IMR-90 (cell line): ENCODE measurements at regions not wholly inside any gene's neighbourhood (a gene's known extent, or its start where the extent isn't known, plus 50 kb on each side); places are given as distances from the start of the nearest gene placed in this dataset.
"Not testable (repeated sequence)": the region's sequence is repeated elsewhere in the genome, so short reads cannot be mapped to it uniquely, and the experiment has no call there.

Experiments used
- ATAC-seq: fragments of 200-7000 bp; cut with Tn5 transposase; 2 replicates; pipeline ENCODE4 v1.9.1; 2020; ENCODE audit warnings: low read depth, mild to moderate bottlenecking, moderate library complexity
- BruUV-seq: library from RNA; stranded (reverse); fragments of 400-500 nt; replicated peaks from 2 replicates; lab custom pipeline; 2021; lab: Mats Ljungman, UMichigan
- CTCF ChIA-PET: fragments of 300-600 bp; formaldehyde crosslinking; extraction: SDS; loops from one replicate; lab custom pipeline; 2021; ENCODE audit warnings: antibody characterized with exemption; lab: Yijun Ruan, JAX
- POLR2A ChIA-PET: fragments of 300-600 bp; sonication (Branson Sonifier 250); formaldehyde crosslinking; loops from one replicate; lab custom pipeline; 2022; ENCODE audit warnings: antibody characterized with exemption; ENCODE audit not compliant: unreplicated experiment; lab: Charles Lee
- DNase-seq: peaks from one replicate; pipeline ENCODE4 v3.0.0; 2013
- H2AFZ ChIP-seq: replicated peaks from 2 replicates; pipeline ENCODE3; 2013; ENCODE audit warnings: low read length, mild to moderate bottlenecking; ENCODE audit not compliant: poor library complexity
- H2AK5ac ChIP-seq: 2 replicates; pipeline ENCODE4 v1.6.1; 2013; ENCODE audit warnings: low read depth, low read length, inconsistent platforms
- H2AK9ac ChIP-seq: replicated peaks from 2 replicates; pipeline ENCODE3; 2013; ENCODE audit warnings: mild to moderate bottlenecking, low read depth, low read length, moderate library complexity; ENCODE audit not compliant: poor library complexity
- H2BK120ac ChIP-seq: 2 replicates; pipeline ENCODE4 v1.6.1; 2013; ENCODE audit warnings: low read depth, low read length, inconsistent platforms
- H2BK15ac ChIP-seq: 3 replicates; pipeline ENCODE4 v1.6.1; 2013; ENCODE audit warnings: low read depth, low read length, inconsistent platforms
- H2BK20ac ChIP-seq: 2 replicates; pipeline ENCODE4 v1.6.1; 2013; ENCODE audit warnings: low read depth, mild to moderate bottlenecking, inconsistent platforms, low read length, moderate library complexity
- H2BK5ac ChIP-seq: 2 replicates; pipeline ENCODE4 v1.6.1; 2013; ENCODE audit warnings: mild to moderate bottlenecking, low read depth, low read length, inconsistent platforms; ENCODE audit not compliant: poor library complexity, severe bottlenecking
- H3K14ac ChIP-seq: replicated peaks from 2 replicates; pipeline ENCODE4 v1.6.1; 2013; ENCODE audit warnings: low read depth, low read length, inconsistent platforms
- H3K18ac ChIP-seq: 2 replicates; pipeline ENCODE4 v1.6.1; 2013; ENCODE audit warnings: low read depth, low read length, control low read depth
- H3K23ac ChIP-seq: 2 replicates; pipeline ENCODE4 v1.6.1; 2013; ENCODE audit warnings: low read depth, low read length, inconsistent platforms
- H3K27ac ChIP-seq: 2 replicates; pipeline ENCODE4 v1.5.1; 2013; ENCODE audit warnings: mild to moderate bottlenecking, control low read depth, low read length; ENCODE audit not compliant: insufficient read depth
- H3K27me3 ChIP-seq: 2 replicates; pipeline ENCODE4 v1.6.1; 2013; ENCODE audit warnings: low read length; ENCODE audit not compliant: control insufficient read depth, insufficient read depth
- H3K36me3 ChIP-seq: 2 replicates; pipeline ENCODE4 v1.6.1; 2013; ENCODE audit warnings: low read length, mixed read lengths; ENCODE audit not compliant: control insufficient read depth, insufficient read depth
- H3K4ac ChIP-seq: 2 replicates; pipeline ENCODE4 v1.6.1; 2013; ENCODE audit warnings: low read depth, low read length, inconsistent platforms
- H3K4me1 ChIP-seq: 2 replicates; pipeline ENCODE4 v1.6.1; 2013; ENCODE audit warnings: low read length, mixed read lengths; ENCODE audit not compliant: control insufficient read depth, insufficient read depth
- H3K4me2 ChIP-seq: 2 replicates; pipeline ENCODE4 v1.6.1; 2013; ENCODE audit warnings: low read depth, mild to moderate bottlenecking, control low read depth, low read length, moderate library complexity
- H3K4me3 ChIP-seq: 2 replicates; pipeline ENCODE4 v1.5.1; 2013; ENCODE audit warnings: low read depth, mild to moderate bottlenecking, control low read depth, low read length, moderate library complexity; ENCODE audit not compliant: insufficient read depth
- H3K56ac ChIP-seq: 2 replicates; pipeline ENCODE4 v1.6.1; 2013; ENCODE audit warnings: low read length, inconsistent platforms; ENCODE audit not compliant: insufficient read depth; ENCODE audit errors: extremely low read depth
- H3K79me1 ChIP-seq, 2 experiments: 2 replicates each; pipeline ENCODE4 v1.6.1; 2013; ENCODE audit warnings: low read length in 2 of 2, inconsistent platforms in 1 of 2, low read depth in 1 of 2
- H3K9ac ChIP-seq: 2 replicates; pipeline ENCODE4 v1.6.1; 2013; ENCODE audit warnings: low read depth, low read length, control low read depth
- H3K9me1 ChIP-seq: 2 replicates; pipeline ENCODE4 v1.6.1; 2013; ENCODE audit warnings: low read length, inconsistent platforms; ENCODE audit not compliant: insufficient read depth
- H3K9me3 ChIP-seq: 2 replicates; pipeline ENCODE4 v1.6.1; 2013; ENCODE audit warnings: low read length; ENCODE audit not compliant: control insufficient read depth, insufficient read depth
- H4K20me1 ChIP-seq: 2 replicates; pipeline ENCODE4 v1.6.1; 2013; ENCODE audit warnings: low read length, inconsistent platforms; ENCODE audit not compliant: insufficient read depth
- H4K5ac ChIP-seq: 2 replicates; pipeline ENCODE4 v1.6.1; 2013; ENCODE audit warnings: mild to moderate bottlenecking, low read depth, low read length, control low read depth
- H4K8ac ChIP-seq, 2 experiments: 2 replicates each; pipeline ENCODE4 v1.6.1; 2013; ENCODE audit warnings: low read depth in 2 of 2, low read length in 2 of 2, control low read depth in 1 of 2, inconsistent platforms in 1 of 2
- H4K91ac ChIP-seq: 2 replicates; pipeline ENCODE4 v1.6.1; 2013; ENCODE audit warnings: low read depth, low read length, inconsistent platforms; ENCODE audit not compliant: insufficient read depth
- WGBS, 2 experiments: methylation state at CpG; one replicate each; pipeline versions ENCODE4 v1.1.5 to v1.1.7; 2013; ENCODE audit warnings: missing lambda C conversion rate in 2 of 2; ENCODE audit not compliant: insufficient read length in 1 of 2; ENCODE audit errors: extremely low coverage in 2 of 2; 5-methylcytosine and 5-hydroxymethylcytosine counted together
- dilution Hi-C: fragments of 300-500 bp; cut with HindIII; formaldehyde crosslinking; loops from one replicate; pipeline ENCODE4 v1.14.3; 2018; ENCODE audit warnings: low sequenced_read_pairs; ENCODE audit not compliant: unreplicated experiment
- in situ Hi-C: fragments of 300-500 bp; cut with MboI; formaldehyde crosslinking; loops from 3 replicates; pipeline ENCODE4 v1.14.3; 2019; ENCODE audit warnings: low sequenced_read_pairs, inconsistent platforms, mixed read lengths
- intact Hi-C: fragments of 100-400 bp; cut with micrococcal nuclease; formaldehyde crosslinking; loops from 2 replicates; pipeline ENCODE4 v1.10.0; 2022

DNA sequence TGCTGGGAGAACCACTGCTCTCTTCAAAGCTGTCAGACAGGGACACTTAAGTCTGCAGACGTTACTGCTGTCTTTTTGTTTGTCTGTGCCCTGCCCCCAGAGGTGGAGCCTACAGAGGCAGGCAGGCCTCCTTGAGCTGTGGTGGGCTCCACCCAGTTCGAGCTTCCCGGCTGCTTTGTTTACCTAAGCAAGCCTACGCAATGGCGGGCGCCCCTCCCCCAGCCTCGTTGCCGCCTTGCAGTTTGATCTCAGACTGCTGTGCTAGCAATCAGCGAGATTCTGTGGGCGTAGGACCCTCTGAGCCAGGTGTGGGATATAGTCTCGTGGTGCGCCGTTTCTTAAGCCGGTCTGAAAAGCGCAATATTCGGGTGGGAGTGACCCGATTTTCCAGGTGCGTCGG lies 242.6 kb upstream of the DEPDC1 start:
- H3K4ac ChIP-seq, H4K5ac ChIP-seq, H3K9me3 ChIP-seq, H2BK5ac ChIP-seq, H2AK5ac ChIP-seq, H4K91ac ChIP-seq, POLR2A ChIA-PET, H3K56ac ChIP-seq, H3K9ac ChIP-seq, H3K9me1 ChIP-seq, H3K27ac ChIP-seq, H3K36me3 ChIP-seq, H3K23ac ChIP-seq, ATAC-seq, H2BK15ac ChIP-seq, H3K14ac ChIP-seq, H2BK20ac ChIP-seq, H2AK9ac ChIP-seq, H3K79me1 ChIP-seq, H3K27me3 ChIP-seq, in situ Hi-C loops, H3K18ac ChIP-seq, DNase-seq, dilution Hi-C loops, BruUV-seq, H2AFZ ChIP-seq, intact Hi-C loops, H3K4me2 ChIP-seq, H4K20me1 ChIP-seq, H3K4me1 ChIP-seq, H4K8ac ChIP-seq, H3K4me3 ChIP-seq, CTCF ChIA-PET, H2BK120ac ChIP-seq: not testable (repeated sequence)
- no CpG with 5 or more reads among the region's 19 CpGs for WGBS, 2 experiments
